ENCODE measurements at regions not wholly inside any gene's neighbourhood (a gene's known extent, or its start where the extent isn't known, plus 50 kb on each side); places are given as distances from the start of the nearest gene placed in this dataset.

GRCh38 chr10:113241599-113242360 is 291.7 kb downstream of the TCF7L2 start:
- no peaks in the 10 kb centered on the region for H3K9me3 Mint-ChIP-seq
- intact Hi-C loops (cut with micrococcal nuclease): no loop called here
- no peak overlapping the region for H3K4me3 Mint-ChIP-seq
- H3K27ac Mint-ChIP-seq: no peak overlapping the region
- ChIA-PET POLR2A (no interaction called here), CTCF (no interaction called here)
- peaks cover 10% of the 10 kb centered on the region for H3K27me3 Mint-ChIP-seq
- DNase-seq (no peak), ATAC-seq (no peak)
- no peaks in the 10 kb centered on the region for H3K4me1 Mint-ChIP-seq (ENCODE audit: low read depth)
- no peaks in the 10 kb centered on the region for H3K36me3 Mint-ChIP-seq (ENCODE audit: low read depth)
- no peak for TF ChIP-seq CTCF (IDR thresholded peaks at IDR 0.05)

- Mint-ChIP-seq H3K27me3 (peaks cover 10% of the 10 kb centered on the region), H3K27ac (no peak overlapping the region), H3K9me3 (no peaks in the 10 kb centered on the region), H3K36me3 (ENCODE audit: low read depth) (no peaks in the 10 kb centered on the region), H3K4me3 (no peak overlapping the region), H3K4me1 (ENCODE audit: low read depth) (no peaks in the 10 kb centered on the region)
- no peak for DNase-seq
- no peak for ATAC-seq
- ChIA-PET POLR2A (no interaction called here), CTCF (no interaction called here)
- no peak for TF ChIP-seq CTCF (IDR thresholded peaks at IDR 0.05)
- intact Hi-C loops (cut with micrococcal nuclease): no loop called here
Observed at GRCh38 chr10:113243311-113243710, 293.3 kb downstream of the TCF7L2 start.

GRCh38 chr10:113244750-113245149 is 294.7 kb downstream of the TCF7L2 start:
- Mint-ChIP-seq H3K27ac (no peak overlapping the region), H3K4me1 (ENCODE audit: low read depth) (no peaks in the 10 kb centered on the region), H3K27me3 (peaks cover 10% of the 10 kb centered on the region), H3K36me3 (ENCODE audit: low read depth) (no peaks in the 10 kb centered on the region), H3K4me3 (no peak overlapping the region), H3K9me3 (no peaks in the 10 kb centered on the region)
- DNase-seq (no peak), ATAC-seq (no peak)
- TF ChIP-seq CTCF (IDR thresholded peaks at IDR 0.05): no peak
- ChIA-PET POLR2A (interaction anchor here (1.1 kb wide), 1 partner anchor 13 kb away, joined by 4 read pairs; no protein-coding TSS in a partner anchor), CTCF (no interaction called here)
- intact Hi-C loops (cut with micrococcal nuclease): no loop called here

GRCh38 chr10:113245286-113245685 is 295.2 kb downstream of the TCF7L2 start:
- ChIA-PET CTCF (no interaction called here), POLR2A (no interaction called here)
- no peak overlapping the region for H3K4me3 Mint-ChIP-seq
- no peak for TF ChIP-seq CTCF (IDR thresholded peaks at IDR 0.05)
- H3K36me3 Mint-ChIP-seq (ENCODE audit: low read depth): no peaks in the 10 kb centered on the region
- intact Hi-C loops (cut with micrococcal nuclease): no loop called here
- no peak for ATAC-seq
- H3K27me3 Mint-ChIP-seq: peaks cover 10% of the 10 kb centered on the region
- no peaks in the 10 kb centered on the region for H3K4me1 Mint-ChIP-seq (ENCODE audit: low read depth)
- H3K27ac Mint-ChIP-seq: no peak overlapping the region
- no peaks in the 10 kb centered on the region for H3K9me3 Mint-ChIP-seq
- no peak for DNase-seq

- no peak overlapping the region for H3K4me3 Mint-ChIP-seq
- TF ChIP-seq CTCF (IDR thresholded peaks at IDR 0.05): no peak
- peaks cover 4% of the 10 kb centered on the region for H3K27me3 Mint-ChIP-seq
- ATAC-seq (no peak), DNase-seq (no peak)
- ChIA-PET CTCF (interaction anchor here (1.1 kb wide), 1 partner anchor 138 kb away, joined by 3 read pairs; no protein-coding TSS in a partner anchor), POLR2A (no interaction called here)
- intact Hi-C loops (cut with micrococcal nuclease): no loop called here
- no peaks in the 10 kb centered on the region for H3K36me3 Mint-ChIP-seq (ENCODE audit: low read depth)
- H3K9me3 Mint-ChIP-seq: no peaks in the 10 kb centered on the region
- H3K4me1 Mint-ChIP-seq (ENCODE audit: low read depth): no peaks in the 10 kb centered on the region
- H3K27ac Mint-ChIP-seq: no peak overlapping the region
Observed at GRCh38 chr10:113247050-113247449, 297.0 kb downstream of the TCF7L2 start.

Measured in activated CD8-positive, alpha-beta T cell treated with anti-CD3 and anti-CD28 coated beads for 36 hours (primary cell).